PC-9 (cell line): ENCODE measurements at regions not wholly inside any gene's neighbourhood (a gene's known extent, or its start where the extent isn't known, plus 50 kb on each side); places are given as distances from the start of the nearest gene placed in this dataset.

Source experiments
- CTCF ChIP-seq: fragments of 200-600 bp; sonication (generic); conservative IDR thresholded peaks from 2 replicates; pipeline ENCODE4 v1.6.1; 2017; ENCODE audit warnings: mixed run types, antibody characterized with exemption, mild to moderate bottlenecking, moderate library complexity
- EZH2 ChIP-seq: fragments of 200-600 bp; sonication (generic); IDR thresholded peaks from 2 replicates; pipeline ENCODE4 v1.8.0; 2017; ENCODE audit warnings: antibody characterized with exemption, low read depth

GRCh38 chr10:133016493-133017202 is 71.1 kb upstream of the ADGRA1 start:
- TF ChIP-seq CTCF (no peak), EZH2 (no peak)
